ENCODE measurements at regions not wholly inside any gene's neighbourhood (a gene's known extent, or its start where the extent isn't known, plus 50 kb on each side); places are given as distances from the start of the nearest gene placed in this dataset.
"Not testable (repeated sequence)": the region's sequence is repeated elsewhere in the genome, so short reads cannot be mapped to it uniquely, and the experiment has no call there.

GRCh38 chr22:26941896-26942636 is 284.7 kb downstream of the MIAT start:
- Histone ChIP-seq H3K36me3 (no peaks in the 10 kb centered on the region), H3K4me3 (no peak overlapping the region), H3K27ac (no peak overlapping the region), H3K4me1 (no peaks in the 10 kb centered on the region), H3K27me3 (no peaks in the 10 kb centered on the region), H3K9me3 (no peaks in the 10 kb centered on the region)
- intact Hi-C loops (cut with DNase I), result no loop called here
- no peak for DNase-seq (ENCODE audit: low spot score in 2 of 2)
- TF ChIP-seq CTCF (IDR thresholded peaks at IDR 0.05), result no peak

GRCh38 chr22:26942637-26942957 is 285.2 kb downstream of the MIAT start:
- TF ChIP-seq CTCF (IDR thresholded peaks at IDR 0.05), result no peak
- no peaks in the 10 kb centered on the region for H3K9me3 ChIP-seq
- intact Hi-C loops (cut with DNase I), result no loop called here
- H3K4me1 ChIP-seq, result no peaks in the 10 kb centered on the region
- H3K27ac ChIP-seq, result no peak overlapping the region
- DNase-seq (ENCODE audit: low spot score in 2 of 2), result no peak
- H3K4me3 ChIP-seq, result no peak overlapping the region
- no peaks in the 10 kb centered on the region for H3K27me3 ChIP-seq
- no peaks in the 10 kb centered on the region for H3K36me3 ChIP-seq

GRCh38 chr22:26945565-26945964 is 288.2 kb downstream of the MIAT start:
- Histone ChIP-seq H3K36me3 (no peaks in the 10 kb centered on the region), H3K27me3 (no peaks in the 10 kb centered on the region), H3K27ac (no peak overlapping the region), H3K4me1 (no peaks in the 10 kb centered on the region), H3K4me3 (no peak overlapping the region), H3K9me3 (no peaks in the 10 kb centered on the region)
- TF ChIP-seq CTCF (IDR thresholded peaks at IDR 0.05), result no peak
- no peak for DNase-seq (ENCODE audit: low spot score in 2 of 2)
- intact Hi-C loops (cut with DNase I), result no loop called here

- intact Hi-C loops (cut with DNase I), result no loop called here
- DNase-seq (ENCODE audit: low spot score in 2 of 2), result no peak
- Histone ChIP-seq H3K4me1 (no peaks in the 10 kb centered on the region), H3K27ac (no peak overlapping the region), H3K9me3 (no peaks in the 10 kb centered on the region), H3K27me3 (no peaks in the 10 kb centered on the region), H3K36me3 (no peaks in the 10 kb centered on the region), H3K4me3 (no peak overlapping the region)
- TF ChIP-seq CTCF (IDR thresholded peaks at IDR 0.05), result no peak
Observed at GRCh38 chr22:26949193-26949592, 291.8 kb downstream of the MIAT start.

- H3K36me3 ChIP-seq; DNase-seq (ENCODE audit: low spot score in 2 of 2); H3K4me1 ChIP-seq; H3K27me3 ChIP-seq; H3K27ac ChIP-seq; H3K4me3 ChIP-seq; H3K9me3 ChIP-seq; intact Hi-C loops (cut with DNase I): not testable (repeated sequence)
Observed at GRCh38 chr22:26951139-26951538, 293.8 kb downstream of the MIAT start.

- no peaks in the 10 kb centered on the region for H3K36me3 ChIP-seq
- no peaks in the 10 kb centered on the region for H3K9me3 ChIP-seq
- no peaks in the 10 kb centered on the region for H3K4me1 ChIP-seq
- intact Hi-C loops (cut with DNase I), result no loop called here
- H3K27me3 ChIP-seq, result no peaks in the 10 kb centered on the region
- TF ChIP-seq CTCF (IDR thresholded peaks at IDR 0.05), result no peak
- DNase-seq (ENCODE audit: low spot score in 2 of 2), result no peak
- H3K4me3 ChIP-seq, result no peak overlapping the region
- H3K27ac ChIP-seq, result no peak overlapping the region
Observed at GRCh38 chr22:26952004-26952403, 294.6 kb downstream of the MIAT start.
